ENCODE measurements at regions not wholly inside any gene's neighbourhood (a gene's known extent, or its start where the extent isn't known, plus 50 kb on each side); places are given as distances from the start of the nearest gene placed in this dataset.

DNA sequence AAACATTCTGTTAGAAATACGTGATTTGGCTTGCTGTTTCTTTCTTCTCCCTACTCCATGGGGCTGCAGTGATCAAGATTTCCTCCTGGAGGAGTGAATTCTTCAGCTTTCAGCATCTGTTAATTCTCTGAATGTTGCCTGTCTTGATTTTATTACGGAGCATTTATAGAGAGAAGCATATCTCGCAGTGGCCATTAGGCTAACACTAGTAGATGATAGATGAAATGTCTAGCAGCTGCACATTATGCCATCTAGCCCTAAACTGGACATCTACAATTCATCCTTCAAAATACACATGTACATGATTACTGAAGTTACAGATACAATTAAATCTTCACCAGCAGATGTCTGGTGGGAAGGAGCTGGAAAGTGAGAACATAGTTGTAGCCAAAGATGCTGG lies 769.8 kb upstream of the NECTIN3 start:
- H3K27ac Mint-ChIP-seq = no peak overlapping the region

DNA sequence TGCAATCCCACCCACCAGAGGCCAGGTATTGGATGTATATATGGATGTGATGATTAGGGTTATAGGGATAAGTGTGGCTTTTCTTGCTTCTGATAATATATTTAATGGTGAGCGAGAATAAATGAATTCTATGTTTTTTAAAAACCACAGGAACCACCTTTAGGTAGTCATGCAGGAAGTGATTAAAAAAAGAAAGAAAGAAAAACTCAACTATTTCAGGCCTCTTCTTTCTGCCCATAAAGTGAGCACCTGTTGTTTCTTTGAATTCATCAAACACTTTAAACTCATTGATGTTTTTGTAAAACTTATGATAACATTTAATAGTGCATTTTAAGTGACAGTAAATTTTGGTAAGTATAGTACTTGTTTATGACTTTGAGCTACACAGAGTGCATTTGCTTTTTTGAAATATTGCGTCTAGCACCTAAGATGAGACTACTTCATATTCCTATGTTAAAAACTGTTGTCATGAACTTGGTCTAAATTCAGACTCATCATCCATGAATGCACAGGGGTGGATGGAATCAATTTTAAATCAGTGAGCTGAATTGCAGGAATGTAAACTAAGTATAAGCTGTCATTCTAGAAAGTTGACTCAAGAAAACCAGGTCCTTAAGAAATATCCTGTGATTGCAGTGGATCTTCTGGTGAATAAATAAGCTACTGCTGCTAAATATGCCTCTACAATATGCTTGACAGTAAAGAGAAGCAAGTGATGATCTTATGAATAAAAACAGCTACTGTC lies 764.4 kb upstream of the NECTIN3 start:
- Mint-ChIP-seq H3K4me1 (no peaks in the 10 kb centered on the region), H3K27ac (no peak overlapping the region), H3K4me3 (no peak overlapping the region), H3K27me3 (ENCODE audit: low read depth, poor library complexity) (no peaks in the 10 kb centered on the region), H3K36me3 (ENCODE audit: low read depth) (no peaks in the 10 kb centered on the region), H3K9me3 (no peaks in the 10 kb centered on the region)
- TF ChIP-seq CTCF (IDR thresholded peaks at IDR 0.05) = no peak
- no peak for DNase-seq

More for the DNA sequence above, 769.8 kb upstream of the NECTIN3 start:
- Mint-ChIP-seq H3K4me1 (no peaks in the 10 kb centered on the region), H3K27me3 (ENCODE audit: low read depth, poor library complexity) (no peaks in the 10 kb centered on the region), H3K36me3 (ENCODE audit: low read depth) (no peaks in the 10 kb centered on the region), H3K4me3 (no peak overlapping the region), H3K9me3 (no peaks in the 10 kb centered on the region)
- no peak for DNase-seq
- no peak for TF ChIP-seq CTCF (IDR thresholded peaks at IDR 0.05)

DNA sequence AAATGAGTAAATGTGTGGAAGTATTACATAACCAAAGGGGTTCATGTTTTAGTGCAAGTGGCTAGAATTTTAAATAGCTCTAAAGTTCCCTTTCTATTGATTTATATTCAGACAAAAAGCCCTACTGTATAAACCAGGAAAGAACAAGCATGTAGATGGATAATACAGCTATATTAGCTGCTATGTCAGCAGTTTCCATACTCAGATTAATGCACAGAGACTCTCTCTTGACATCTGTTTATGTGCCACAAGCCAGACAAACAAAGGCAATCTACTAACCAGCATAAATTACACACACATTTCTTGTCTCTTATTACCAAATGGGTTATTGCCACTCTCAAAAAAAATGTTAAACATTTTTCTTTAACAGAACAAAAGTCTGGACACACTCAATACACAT lies 760.1 kb upstream of the NECTIN3 start:
- no peak for TF ChIP-seq CTCF (IDR thresholded peaks at IDR 0.05)
- H3K9me3 Mint-ChIP-seq = no peaks in the 10 kb centered on the region
- H3K27ac Mint-ChIP-seq = no peak overlapping the region
- no peaks in the 10 kb centered on the region for H3K27me3 Mint-ChIP-seq (ENCODE audit: low read depth, poor library complexity)
- DNase-seq = no peak
- H3K4me3 Mint-ChIP-seq = no peak overlapping the region
- no peaks in the 10 kb centered on the region for H3K36me3 Mint-ChIP-seq (ENCODE audit: low read depth)
- H3K4me1 Mint-ChIP-seq = no peaks in the 10 kb centered on the region

DNA sequence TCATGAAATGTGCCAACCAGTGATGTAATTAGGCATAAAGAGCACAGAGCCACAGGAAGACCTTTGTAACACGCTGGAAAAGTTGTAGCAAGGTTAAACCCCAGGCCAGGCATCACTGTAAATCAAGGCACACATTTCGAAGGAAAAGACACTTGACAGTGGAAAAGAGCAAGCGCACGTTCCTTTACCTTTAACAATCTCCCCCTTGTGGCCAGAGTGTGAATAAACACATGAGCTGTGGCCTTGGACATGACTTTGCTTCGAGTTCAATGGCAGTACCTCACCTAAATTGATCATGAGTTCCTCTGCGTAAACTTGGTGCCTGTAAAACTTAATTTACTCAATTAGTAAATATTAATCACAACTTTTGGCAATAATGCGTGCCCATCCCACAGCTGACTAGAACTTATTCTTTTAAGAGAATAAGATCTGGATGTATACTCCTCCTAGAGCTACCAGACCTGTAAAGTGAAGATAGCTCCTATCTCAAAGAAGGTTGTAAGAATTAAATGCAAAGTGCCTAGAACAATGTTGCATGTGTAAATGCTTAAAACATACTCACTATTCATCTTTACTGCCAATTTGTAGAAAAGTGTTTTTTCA lies 757.0 kb upstream of the NECTIN3 start:
- no peaks in the 10 kb centered on the region for H3K9me3 Mint-ChIP-seq
- H3K4me3 Mint-ChIP-seq = no peak overlapping the region
- H3K4me1 Mint-ChIP-seq = no peaks in the 10 kb centered on the region
- H3K27me3 Mint-ChIP-seq (ENCODE audit: low read depth, poor library complexity) = peaks cover 4% of the 10 kb centered on the region
- H3K27ac Mint-ChIP-seq = no peak overlapping the region
- H3K36me3 Mint-ChIP-seq (ENCODE audit: low read depth) = no peaks in the 10 kb centered on the region
- peak; percentile 64 for DNase-seq
- peak; percentile 72 for TF ChIP-seq CTCF (IDR thresholded peaks at IDR 0.05)

- TF ChIP-seq CTCF (IDR thresholded peaks at IDR 0.05) = no peak
- no peak for DNase-seq
- Mint-ChIP-seq H3K27ac (no peak overlapping the region), H3K9me3 (no peaks in the 10 kb centered on the region), H3K4me1 (no peaks in the 10 kb centered on the region), H3K27me3 (ENCODE audit: low read depth, poor library complexity) (peaks cover 4% of the 10 kb centered on the region), H3K4me3 (no peak overlapping the region), H3K36me3 (ENCODE audit: low read depth) (no peaks in the 10 kb centered on the region)
These were observed 753.5 kb upstream of the NECTIN3 start for GRCh38 chr3:110318108-110318507.

GRCh38 chr3:110323349-110323748 lies 748.3 kb upstream of the NECTIN3 start:
- H3K4me3 Mint-ChIP-seq = no peak overlapping the region
- no peaks in the 10 kb centered on the region for H3K27me3 Mint-ChIP-seq (ENCODE audit: low read depth, poor library complexity)
- no peaks in the 10 kb centered on the region for H3K4me1 Mint-ChIP-seq
- H3K27ac Mint-ChIP-seq = no peak overlapping the region
- no peak for TF ChIP-seq CTCF (IDR thresholded peaks at IDR 0.05)
- no peaks in the 10 kb centered on the region for H3K36me3 Mint-ChIP-seq (ENCODE audit: low read depth)
- DNase-seq = no peak
- peaks cover 5% of the 10 kb centered on the region for H3K9me3 Mint-ChIP-seq
